ENCODE measurements at regions not wholly inside any gene's neighbourhood (a gene's known extent, or its start where the extent isn't known, plus 50 kb on each side); places are given as distances from the start of the nearest gene placed in this dataset.

DNA sequence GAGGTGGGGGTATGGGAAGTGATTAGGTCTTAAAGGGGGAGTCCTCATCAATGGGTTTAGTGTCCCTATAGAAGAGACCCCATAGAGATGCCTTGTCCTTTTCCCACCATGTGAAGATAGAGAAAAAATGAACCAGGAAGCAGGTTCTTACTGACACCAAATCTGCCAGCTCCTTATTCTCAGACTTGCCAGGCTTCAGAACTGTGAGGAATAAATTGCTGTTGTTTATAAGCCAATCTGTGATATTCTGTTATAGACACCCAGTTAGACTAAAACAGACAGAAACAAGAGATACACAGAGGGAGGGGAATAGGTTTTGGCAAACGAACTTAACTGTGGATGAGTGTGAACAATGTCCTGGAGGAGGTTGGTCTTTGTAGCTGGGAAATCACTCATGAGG lies 381.4 kb downstream of the ADRA2A start:
- DNase-seq, result no peak

DNA sequence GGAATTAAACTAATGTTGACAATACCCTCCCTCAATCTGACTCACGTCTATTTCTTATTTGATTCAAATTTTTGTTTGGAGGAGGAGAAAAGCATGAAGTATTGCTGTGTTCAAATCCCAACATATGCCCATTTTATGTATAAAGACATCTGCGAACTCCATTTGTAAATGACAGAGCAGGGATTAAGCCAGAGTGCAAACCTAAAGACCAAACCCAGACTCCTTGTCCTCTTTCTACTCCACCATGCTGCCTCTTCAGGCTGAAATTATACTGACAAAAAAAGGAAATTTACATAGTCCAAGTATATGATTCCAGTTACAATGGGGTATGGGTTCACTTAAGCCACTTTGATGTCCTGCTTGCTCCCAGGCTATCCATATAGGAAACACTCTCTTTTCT lies 383.1 kb downstream of the ADRA2A start:
- DNase-seq, result no peak

DNA sequence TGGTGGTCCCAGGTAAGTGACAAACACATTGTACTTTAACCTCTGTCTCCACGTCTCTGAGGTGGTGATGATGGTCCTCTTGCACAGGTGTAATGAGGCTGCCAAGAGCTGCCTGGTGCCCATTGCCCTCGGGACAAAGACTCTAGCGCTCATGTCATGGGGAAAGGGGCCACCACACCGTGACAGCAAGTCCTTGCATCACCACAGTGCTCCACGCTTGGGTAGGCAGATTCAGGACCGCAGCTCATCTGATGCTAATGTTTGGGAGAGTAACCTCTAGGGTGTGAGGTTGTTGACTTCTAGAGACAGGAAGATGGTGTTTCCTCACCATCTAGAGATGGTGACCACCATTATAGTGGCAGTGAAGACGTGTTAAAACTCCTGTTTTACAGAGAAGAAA lies 395.6 kb downstream of the ADRA2A start:
- no peak for DNase-seq

DNA sequence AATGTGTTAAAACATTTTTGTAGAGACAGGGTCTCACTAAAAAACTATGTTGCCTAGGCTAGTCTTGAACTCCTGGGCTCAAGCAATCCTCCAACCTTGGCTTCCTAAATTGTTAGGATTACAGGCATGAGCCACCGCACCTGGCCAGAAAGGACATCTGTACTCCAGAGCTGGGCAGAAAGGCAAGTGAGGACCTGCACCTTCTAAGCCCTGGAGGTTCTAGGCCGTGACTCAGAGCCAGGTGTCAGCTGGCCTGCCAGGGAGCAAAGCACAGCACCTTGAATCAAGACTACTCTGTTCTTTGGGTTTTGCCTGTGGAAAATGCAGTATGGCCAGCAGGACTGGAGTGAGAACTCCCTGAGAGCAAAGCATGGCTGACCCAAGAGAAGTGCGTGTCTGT lies 396.5 kb downstream of the ADRA2A start:
- DNase-seq, result no peak

DNA sequence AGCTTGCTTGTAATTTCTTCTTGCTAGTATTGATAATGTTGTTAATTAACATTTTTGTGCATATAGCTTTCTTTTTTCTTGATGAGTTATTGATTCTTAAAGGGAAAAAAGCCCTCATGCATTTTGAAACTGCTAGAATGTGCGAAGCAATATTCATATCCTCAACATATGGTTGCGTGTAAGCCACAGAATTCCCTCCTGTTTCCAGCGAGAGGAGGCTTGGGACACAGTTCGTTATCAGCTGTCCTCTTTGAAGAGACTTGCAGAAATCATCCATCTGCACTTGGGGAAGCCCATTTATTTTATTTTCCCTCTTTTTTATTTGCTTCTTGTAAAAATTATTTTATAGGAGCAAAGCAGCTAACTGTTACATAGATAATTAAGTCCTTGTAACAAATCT lies 398.0 kb downstream of the ADRA2A start:
- DNase-seq, result no peak

DNA sequence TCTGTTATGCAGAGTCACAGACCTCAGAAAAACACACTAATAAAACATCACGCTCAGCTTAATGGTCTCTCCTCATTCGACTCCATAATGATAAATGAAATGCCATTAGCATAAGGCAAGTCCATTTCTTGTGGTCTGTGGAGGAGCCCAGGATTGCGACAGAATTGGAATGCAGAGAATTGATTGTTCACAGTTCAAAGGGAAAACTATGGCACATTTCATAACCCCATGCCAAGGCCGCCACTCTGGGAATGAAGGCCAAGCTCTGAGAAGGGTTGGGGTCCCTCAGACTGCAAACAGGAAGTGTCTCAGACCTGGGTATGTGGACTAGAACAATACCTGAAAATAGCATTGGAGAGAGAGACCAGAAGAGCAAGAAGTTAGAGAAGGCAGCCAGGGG lies 398.9 kb downstream of the ADRA2A start:
- DNase-seq, result no peak

DNA sequence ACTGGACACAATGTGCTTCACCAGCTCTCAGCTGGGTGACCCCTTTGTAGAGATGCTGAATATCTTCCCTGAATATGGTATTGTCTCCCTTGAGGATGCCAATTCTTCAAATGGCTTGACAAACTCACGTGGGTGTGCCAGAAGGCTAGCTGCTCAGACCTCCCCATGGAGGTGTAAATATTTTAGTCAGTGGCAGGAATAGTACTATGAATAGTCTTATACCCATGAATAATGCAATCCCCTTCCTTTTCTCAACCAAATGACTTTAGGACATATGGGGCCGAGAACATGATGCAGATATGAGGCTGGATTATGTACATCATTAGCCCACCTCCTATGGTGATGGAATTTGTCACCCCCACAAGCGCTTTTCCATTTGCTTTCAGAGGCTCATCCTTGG lies 401.8 kb downstream of the ADRA2A start:
- DNase-seq, result no peak

DNA sequence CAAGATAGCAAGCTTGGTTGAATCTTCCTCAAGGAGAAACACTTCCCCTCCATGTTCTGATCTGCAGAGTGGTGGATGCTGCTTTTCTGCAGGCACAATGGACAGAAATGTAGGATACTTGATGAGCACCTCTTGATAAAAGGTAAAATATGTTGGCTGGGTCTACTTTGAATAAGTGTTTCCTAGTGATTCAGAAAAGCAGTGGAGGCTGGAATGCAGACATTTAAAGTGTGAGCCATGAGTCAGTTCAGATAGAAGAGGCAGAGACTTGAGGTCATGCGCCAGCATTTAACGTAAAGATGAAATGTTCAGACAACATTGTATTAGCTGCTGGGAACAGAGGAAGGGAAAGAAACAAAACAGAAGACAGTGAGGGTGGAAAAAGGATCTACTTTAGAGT lies 403.1 kb downstream of the ADRA2A start:
- no peak for DNase-seq

DNA sequence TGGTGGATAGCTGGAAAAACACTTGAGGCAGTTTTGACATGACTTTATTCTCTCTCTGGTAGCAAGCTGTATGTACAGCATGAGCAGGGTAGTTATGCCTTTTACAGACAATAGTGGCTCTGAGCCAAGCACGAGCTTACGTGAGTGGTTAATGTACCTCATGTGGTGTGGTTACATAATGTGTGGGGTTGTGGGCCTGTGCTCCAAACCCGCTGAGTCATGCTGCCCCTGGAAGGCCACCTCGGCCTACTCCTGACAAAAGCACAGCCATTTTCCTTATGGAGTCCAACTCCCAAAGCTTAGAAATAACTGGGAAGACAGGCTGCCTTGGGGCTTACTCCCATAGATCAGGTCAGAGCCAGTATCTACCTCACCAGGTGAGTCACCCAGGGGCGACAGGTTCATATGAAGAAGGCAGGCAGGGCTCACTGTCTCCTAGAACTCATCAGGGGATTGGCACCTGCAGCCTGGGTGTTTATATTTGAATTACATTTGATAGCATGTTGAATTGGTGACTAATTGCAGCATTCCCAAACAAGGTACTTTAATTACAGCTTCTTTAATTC lies 404.5 kb downstream of the ADRA2A start:
- DNase-seq, result no peak

DNA sequence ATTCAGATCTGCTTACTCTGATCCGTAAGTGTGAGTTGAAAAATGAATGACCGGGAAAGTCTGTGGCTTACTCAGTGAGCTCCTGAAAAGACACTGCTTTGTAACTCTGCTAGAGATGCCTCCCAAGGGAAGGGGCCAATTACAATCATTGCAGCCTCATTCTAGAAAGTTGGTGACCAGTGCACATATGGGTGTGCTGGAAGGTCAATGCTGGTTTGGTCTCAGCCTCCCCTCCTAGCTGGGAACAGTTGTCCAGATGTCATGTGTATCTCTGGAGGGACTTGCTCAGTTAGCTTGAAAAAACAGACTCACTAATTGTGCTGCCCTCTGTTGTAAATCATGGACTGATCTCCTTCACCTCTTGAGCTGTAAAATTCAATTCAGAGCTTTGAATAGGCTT lies 405.0 kb downstream of the ADRA2A start:
- DNase-seq, result no peak

DNA sequence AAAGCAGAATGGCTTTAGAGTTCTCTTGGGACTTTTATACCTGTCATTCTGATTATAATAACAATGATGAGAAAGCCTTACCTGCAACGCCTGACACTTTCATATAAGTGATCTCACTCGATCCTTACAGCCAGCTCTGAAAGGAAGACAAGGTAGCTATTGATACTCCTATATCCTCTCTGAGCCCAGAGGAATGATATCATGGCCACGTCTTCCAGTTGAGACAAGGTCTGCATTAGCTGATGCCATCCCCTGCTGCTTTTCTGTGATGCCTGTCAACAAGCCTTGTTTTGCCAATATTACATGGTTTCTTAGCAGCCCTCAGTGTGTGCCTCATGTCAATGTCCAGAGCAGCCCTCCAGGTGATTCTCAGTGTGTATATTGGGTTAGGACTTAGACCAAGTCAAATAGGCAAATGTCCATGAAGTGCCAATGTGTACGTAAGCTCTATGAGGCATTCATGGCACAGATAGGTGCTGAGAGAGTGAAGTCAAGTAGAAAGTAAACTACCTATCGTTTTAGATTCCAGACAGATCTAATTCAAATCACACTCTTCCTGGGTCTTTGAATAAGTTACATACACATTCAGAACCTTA lies 405.9 kb downstream of the ADRA2A start:
- no peak for DNase-seq

DNA sequence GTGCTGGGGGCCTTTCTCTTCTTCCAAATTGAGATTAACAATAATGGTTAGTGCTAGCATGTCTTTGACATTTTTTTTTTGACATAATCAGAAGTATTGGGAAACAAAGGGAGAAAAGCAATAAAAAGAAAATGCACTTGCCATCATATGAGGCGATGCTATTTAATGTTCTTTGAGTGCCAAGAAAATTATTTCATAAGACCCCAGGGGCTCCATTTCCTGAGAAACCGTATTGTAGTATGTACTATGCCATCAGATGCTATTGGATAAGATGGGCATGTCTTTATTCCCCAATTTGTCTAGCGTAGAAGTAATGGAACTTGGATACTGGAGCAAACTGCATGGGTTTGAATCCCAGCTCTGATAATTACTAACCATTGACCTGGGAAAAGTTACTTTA lies 408.9 kb downstream of the ADRA2A start:
- DNase-seq, result no peak

DNA sequence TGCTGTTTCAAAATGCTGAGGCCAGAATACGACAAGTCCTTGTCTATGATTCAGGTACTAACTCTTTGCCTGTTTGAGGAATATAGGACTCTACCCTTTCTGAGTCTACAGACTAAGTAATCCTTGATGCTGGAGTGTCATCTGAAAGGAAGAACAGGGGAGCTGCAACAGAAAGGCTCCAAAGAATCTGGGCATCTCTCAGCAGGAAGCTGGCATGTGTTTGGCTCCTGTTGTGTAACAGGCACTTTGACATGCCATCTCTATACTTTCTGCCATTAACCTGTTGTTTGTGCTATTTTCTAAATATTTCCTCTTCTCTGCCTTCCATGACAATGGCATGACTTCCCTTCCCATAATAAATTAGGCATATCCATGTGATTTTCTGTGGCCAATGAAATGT lies 409.5 kb downstream of the ADRA2A start:
- no peak for DNase-seq

DNA sequence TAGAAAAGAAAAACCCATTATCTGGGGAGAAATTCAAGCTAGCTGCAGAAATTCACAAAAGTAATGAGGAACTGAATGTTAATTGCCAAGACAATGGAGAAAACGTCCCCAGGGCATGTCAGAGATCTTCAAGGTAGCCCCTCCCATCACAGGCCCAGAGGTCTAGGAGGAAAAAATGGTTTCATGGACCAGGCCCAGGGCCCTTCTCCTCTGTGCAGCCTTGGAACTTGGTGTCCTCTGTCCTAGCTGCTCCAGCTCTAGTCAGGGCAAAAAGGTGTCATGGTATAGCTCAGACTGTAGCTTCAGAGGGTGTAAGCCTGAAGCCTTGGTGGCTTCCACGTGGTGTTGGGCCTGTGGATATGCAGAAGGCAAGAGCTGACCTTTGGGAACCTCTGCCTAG lies 411.8 kb downstream of the ADRA2A start:
- DNase-seq, result no peak

DNA sequence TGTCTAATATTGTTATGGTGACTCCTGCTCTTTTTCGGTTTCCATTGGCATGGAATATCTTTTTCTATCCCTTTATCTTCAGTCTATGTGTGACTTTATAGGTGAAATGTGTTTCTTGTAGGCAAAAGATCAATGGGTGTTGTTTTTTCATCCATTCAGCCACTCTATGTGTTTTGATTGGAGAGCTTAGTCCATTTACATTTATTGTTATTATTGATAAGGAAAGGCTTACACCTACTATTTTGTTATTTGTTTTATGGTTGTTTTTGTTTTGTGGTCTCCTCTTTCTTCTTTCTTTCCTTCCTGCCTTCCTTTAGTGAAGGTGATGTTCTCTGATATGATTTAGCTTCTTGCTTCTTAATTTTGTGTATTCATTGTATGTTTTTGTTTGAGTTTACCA lies 414.3 kb downstream of the ADRA2A start:
- DNase-seq, result no peak

DNA sequence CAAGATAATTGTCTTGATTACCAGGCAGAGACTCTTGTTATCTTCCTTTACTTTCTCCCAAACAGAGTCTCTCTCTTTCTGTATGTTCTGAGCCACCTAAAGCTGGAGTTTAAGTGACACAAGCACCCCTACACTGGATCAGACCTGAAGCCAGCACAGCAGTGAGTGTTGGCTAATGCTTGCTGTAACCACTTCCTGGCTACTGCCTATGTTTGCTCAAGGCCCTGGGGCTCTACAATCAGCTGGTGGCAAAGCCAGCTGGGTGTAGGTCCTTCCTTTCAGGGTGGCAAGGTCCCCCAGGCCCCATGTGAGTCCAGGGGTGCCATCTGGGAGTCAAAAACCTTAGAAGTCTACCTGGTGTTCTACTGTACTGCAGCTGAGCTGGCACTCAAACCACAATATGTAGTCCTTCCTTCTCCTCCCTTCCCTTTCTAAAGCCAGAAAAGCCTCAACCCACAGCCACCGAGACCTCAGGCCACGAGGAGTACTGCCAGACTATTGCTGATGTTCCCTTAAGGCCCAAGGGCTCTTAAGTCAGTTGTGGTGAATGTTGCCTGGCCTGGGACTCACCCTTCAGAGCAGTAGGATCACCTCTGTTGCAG lies 416.3 kb downstream of the ADRA2A start:
- DNase-seq, result no peak

DNA sequence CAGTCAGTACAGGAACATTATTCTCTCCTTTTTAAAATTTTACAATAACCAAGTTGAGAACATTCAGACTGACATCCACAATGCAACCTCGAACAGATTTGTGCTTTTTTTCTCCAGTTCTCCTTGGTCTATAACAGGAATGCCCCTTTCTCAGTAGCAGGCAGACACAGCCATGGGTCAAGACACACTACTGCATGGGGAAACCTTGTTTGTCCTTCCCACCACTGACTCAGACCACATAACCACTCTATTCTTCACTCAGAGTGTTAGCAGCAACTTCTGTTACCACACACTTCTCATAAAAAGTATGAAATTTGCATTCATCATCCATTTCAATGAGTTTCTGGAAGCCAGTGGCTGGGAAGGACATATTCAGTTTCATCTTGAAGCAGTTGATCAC lies 421.7 kb downstream of the ADRA2A start:
- no peak for DNase-seq

DNA sequence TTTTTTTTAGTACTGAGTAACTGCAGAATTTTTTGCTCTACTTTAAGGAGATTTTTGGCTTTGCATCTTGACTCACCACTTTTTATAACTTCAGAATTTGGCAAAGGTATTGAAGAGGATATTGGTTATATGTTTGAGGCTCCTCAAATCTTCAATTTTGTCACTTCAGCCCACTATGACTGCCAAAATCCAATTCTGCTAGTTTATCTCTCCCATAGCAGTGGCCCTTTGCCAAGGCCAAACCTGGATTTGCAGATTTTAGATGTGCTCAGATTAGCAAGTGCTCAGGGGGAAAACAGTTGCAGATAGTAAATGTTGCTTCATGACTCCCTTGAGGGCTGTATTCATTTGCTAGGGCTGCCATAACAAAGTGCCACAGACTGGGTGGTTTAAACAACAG lies 427.5 kb downstream of the ADRA2A start:
- DNase-seq, result no peak

DNA sequence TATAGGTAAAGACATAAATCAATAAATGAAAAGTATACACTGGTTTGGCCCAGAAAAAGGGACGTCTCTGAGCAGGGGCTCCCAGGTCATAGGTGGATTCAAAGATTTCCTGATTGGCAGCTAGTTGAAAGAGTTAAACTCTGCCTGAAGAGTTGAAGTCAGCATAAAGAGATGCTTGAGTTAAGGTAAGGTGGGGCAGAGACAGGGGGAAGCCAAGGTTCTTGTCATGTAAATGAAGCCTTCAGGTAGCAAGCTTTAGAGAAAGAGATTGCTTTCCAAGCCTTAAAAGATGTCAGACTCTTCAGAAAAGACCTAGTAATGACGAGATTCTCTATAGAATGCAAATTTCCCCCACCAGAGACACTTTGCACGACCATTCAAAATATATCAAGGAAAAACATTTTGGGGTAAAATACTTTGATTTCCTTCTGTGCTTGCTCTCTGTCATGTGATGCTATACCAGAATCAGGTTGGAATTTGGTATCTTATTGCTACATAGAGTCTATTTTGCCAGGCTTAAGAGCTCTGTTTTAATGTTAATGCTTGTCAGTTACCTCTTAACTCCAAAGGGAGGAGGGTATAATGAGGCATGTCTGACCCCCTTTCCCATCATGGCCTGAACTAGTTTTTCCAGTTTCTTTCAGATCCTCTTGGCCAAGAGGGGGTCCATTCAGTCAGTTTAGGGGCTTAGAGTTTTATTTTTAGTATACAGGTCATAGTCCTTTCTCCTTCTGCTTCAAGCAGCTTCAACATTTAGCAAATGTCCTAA lies 429.6 kb downstream of the ADRA2A start:
- DNase-seq, result no peak

DNA sequence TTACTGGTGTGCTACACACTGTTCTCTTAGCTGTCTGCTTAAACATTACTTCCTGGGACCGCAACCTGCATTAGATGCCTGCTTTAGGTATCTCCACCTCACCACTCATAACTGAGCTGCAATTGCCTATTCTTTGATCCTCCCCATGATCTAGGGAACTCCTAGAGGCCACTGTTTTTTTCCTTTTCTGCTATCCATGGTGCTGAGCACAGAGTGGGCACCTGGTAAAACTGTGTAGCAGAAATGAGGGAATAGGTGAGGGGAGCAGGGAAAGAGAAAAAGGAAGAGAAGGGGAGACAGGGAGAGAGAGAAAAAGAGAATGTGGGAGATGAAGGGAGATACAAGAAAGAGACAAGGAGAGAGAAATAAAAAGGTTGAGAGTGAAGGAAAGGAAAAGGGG lies 434.9 kb downstream of the ADRA2A start:
- no peak for DNase-seq

DNA sequence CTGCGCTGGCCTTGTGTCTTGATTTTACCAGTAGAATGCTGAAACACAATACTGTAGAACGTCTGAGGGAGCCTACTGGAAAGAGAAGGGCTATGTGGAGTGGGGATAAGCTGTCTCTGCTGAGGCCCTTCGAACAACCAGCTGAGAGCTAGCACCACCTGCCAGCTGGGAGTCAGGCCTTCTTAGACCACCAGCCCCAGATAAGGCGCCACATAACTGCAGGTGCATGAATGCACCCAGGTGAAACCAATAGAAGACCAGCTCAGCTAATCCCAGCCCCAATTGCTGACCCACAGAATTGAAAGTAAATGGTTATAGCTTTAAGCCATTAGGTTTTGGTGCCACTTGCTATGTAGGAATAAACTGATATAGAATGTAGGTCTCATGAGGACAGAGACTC lies 438.4 kb downstream of the ADRA2A start:
- DNase-seq, result no peak

DNA sequence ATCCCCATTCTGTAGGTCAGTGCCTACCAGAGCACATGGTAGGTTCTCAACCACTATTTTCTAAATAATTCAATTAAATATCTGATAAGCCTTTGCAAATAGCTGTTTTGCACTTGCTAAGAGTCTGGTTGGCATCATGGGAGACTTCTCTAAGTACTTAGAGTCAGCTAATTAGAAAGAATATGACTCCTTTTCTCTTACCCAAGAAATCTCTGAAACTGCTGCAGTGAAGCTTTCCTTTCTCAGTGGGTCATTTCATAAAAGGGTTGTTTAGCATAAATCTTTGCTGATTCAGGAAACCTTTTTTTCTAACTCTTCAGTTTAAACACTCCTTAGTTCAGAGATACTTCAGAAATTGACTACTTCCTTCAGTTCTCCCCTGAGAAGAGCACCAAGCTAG lies 438.9 kb downstream of the ADRA2A start:
- DNase-seq, result no peak

DNA sequence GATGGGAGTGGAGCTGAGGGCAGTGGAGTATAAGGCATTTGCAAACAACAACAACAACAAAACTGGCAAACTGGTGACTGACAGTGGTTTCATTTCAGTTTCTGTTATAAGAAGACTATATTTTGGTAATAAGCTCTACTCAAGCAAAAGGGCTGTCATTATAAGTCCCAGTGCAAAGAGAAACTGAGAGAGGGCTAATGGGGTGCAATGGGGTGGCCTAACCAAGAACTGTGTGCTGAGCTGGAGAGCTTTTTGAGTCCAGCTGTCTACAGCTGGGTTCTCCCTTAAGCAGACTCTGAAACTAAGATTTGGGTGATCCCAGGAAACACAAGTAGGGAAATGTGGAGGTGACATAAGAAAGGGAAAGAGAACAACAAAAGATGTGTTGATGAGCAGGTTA lies 439.3 kb downstream of the ADRA2A start:
- DNase-seq, result no peak

DNA sequence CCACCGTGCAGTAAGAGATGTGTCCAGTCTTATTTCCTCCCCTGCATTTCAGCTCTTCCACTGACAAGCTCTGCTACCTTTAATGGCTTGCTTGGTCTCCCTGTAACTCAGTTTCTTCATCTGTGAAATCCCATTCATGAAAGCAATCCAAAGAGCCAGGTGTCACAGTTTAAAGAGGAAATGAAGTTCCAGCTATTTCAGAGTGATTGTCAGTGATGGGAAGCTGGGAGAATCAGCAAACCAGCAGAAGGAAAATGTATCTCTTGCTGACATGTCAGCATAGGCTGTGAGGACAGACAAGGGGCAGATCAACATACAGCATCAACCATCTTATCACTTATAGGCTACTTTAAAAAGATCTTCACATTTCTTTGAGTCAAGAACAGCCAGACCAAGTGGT lies 445.3 kb downstream of the ADRA2A start:
- DNase-seq, result no peak
